ENCODE measurements at regions not wholly inside any gene's neighbourhood (a gene's known extent, or its start where the extent isn't known, plus 50 kb on each side); places are given as distances from the start of the nearest gene placed in this dataset.
"Not testable (repeated sequence)": the region's sequence is repeated elsewhere in the genome, so short reads cannot be mapped to it uniquely, and the experiment has no call there.

- DNase-seq (ENCODE audit: low read depth): no peak
- no peak overlapping the region for H3K4me3 ChIP-seq (ENCODE audit: low read length)
- no peak for TF ChIP-seq CTCF (conservative IDR thresholded peaks at IDR 0.05; ENCODE audit: low read depth, low read length)
Observed at GRCh38 chr16:17926866-17927399, 409.6 kb downstream of the NPIPA8 start.

DNA sequence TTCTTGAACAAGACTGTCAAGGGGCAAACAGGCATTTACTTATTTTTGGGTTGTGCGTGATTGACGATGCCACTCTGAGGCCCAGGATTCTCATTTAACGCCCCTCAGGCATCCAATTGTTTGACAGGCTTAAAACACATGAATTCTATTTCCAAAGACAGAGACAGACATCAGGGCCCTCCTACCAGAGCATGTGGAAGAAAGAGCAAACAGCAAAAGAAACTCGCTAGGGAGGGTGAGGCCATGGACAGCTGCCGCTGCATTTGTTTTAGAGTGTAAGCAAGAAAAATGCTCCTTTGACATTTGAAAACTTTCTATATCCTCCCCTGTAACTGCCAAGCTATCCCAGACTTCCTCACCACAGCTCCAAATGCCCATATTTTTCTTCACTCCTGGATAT, 410.1 kb downstream of the NPIPA8 start:
- no peak for TF ChIP-seq CTCF (conservative IDR thresholded peaks at IDR 0.05; ENCODE audit: low read depth, low read length)
- DNase-seq (ENCODE audit: low read depth): no peak
- no peak overlapping the region for H3K4me3 ChIP-seq (ENCODE audit: low read length)

DNA sequence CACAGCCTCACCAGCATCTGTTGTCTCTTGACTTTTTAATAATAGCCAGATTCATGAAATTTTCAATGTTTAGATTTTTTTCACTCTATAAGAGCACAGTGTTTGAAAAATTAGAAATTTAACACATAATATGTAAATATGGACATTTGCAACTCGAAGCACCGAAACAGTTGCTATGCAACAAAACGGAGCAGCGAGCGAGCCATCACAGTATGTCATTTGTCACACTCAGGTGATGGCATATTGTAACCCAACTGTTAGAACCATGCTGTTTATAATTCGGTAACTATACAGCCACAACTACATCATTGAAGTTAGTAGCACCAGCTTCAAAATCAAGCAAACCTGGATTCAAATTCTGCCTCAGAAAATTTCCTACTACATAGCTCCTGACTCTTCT, 410.8 kb downstream of the NPIPA8 start:
- no peak for DNase-seq (ENCODE audit: low read depth)
- TF ChIP-seq CTCF (conservative IDR thresholded peaks at IDR 0.05; ENCODE audit: low read depth, low read length): no peak
- no peak overlapping the region for H3K4me3 ChIP-seq (ENCODE audit: low read length)

- peak; percentile 9 for TF ChIP-seq CTCF (conservative IDR thresholded peaks at IDR 0.05; ENCODE audit: low read depth, low read length)
- no peak overlapping the region for H3K4me3 ChIP-seq (ENCODE audit: low read length)
- no peak for DNase-seq (ENCODE audit: low read depth)
Observed at GRCh38 chr16:17921357-17921978, 415.1 kb downstream of the NPIPA8 start.

- DNase-seq (ENCODE audit: low read depth): no peak
- no peak for TF ChIP-seq CTCF (conservative IDR thresholded peaks at IDR 0.05; ENCODE audit: low read depth, low read length)
- no peak overlapping the region for H3K4me3 ChIP-seq (ENCODE audit: low read length)
Observed at GRCh38 chr16:17917316-17918019, 419.1 kb downstream of the NPIPA8 start.

GRCh38 chr16:17915791-17916190, 420.7 kb downstream of the NPIPA8 start:
- no peak for TF ChIP-seq CTCF (conservative IDR thresholded peaks at IDR 0.05; ENCODE audit: low read depth, low read length)
- DNase-seq (ENCODE audit: low read depth): no peak
- H3K4me3 ChIP-seq (ENCODE audit: low read length): no peak overlapping the region

DNA sequence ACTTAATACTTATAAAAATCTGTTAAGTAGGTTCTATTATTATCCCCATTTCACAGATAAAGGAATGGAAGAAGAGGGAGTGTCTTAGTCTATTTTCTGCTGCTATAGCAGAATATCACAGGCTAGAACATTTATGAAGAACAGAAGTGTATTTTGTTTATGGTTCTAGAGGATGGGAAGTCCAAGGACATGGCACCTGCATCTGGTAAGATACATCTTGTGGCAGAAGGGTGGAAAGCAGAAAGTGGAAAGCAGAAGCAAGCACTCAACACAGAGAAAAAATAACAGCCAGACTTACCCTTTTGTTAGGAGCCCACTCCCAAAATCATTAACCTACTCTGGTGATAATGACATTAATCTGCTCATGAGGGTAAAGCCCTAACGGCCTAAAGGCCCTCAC, 422.4 kb downstream of the NPIPA8 start:
- H3K4me3 ChIP-seq (ENCODE audit: low read length): no peak overlapping the region
- DNase-seq (ENCODE audit: low read depth): no peak
- TF ChIP-seq CTCF (conservative IDR thresholded peaks at IDR 0.05; ENCODE audit: low read depth, low read length): no peak

GRCh38 chr16:17911578-17911977, 425.0 kb downstream of the NPIPA8 start:
- not testable (repeated sequence) for H3K4me3 ChIP-seq (ENCODE audit: low read length); DNase-seq (ENCODE audit: low read depth)

- H3K4me3 ChIP-seq (ENCODE audit: low read length): not testable (repeated sequence)
Observed at GRCh38 chr16:17906626-17907025, 429.9 kb downstream of the NPIPA8 start.

More at GRCh38 chr16:17906626-17907025, 429.9 kb downstream of the NPIPA8 start:
- not testable (repeated sequence) for DNase-seq (ENCODE audit: low read depth)
